CD4-positive, CD25-positive, alpha-beta regulatory T cell (primary cell): ENCODE measurements at regions not wholly inside any gene's neighbourhood (a gene's known extent, or its start where the extent isn't known, plus 50 kb on each side); places are given as distances from the start of the nearest gene placed in this dataset.

Experiments used
- ATAC-seq, 2 donors: fragments of 150-1000 bp; cut with Tn5 transposase; one replicate each; pipeline ENCODE4 v1.10.0; 2021; ENCODE audit warnings: low read depth in 2 of 2, moderate number of reproducible peaks in 2 of 2, moderate library complexity in 1 of 2
- DNase-seq, 3 donors: peaks; one replicate each; pipeline versions ENCODE4 v3.0.0 to v3.0.0-alpha.2; 2012 to 2022; ENCODE audit warnings: mixed read lengths in 1 of 3
- H3K27ac ChIP-seq: one replicate; pipeline ENCODE4 v1.7.0; 2013; ENCODE audit warnings: mild to moderate bottlenecking, low read length; ENCODE audit not compliant: insufficient read depth, poor library complexity, severe bottlenecking
- H3K27me3 ChIP-seq: one replicate; pipeline ENCODE4 v1.7.0; 2013; ENCODE audit warnings: low read length; ENCODE audit not compliant: control insufficient read depth, insufficient read depth
- H3K36me3 ChIP-seq: one replicate; pipeline ENCODE4 v1.7.0; 2013; ENCODE audit warnings: mild to moderate bottlenecking, low read length, moderate library complexity; ENCODE audit not compliant: control insufficient read depth, insufficient read depth
- H3K4me1 ChIP-seq: 2 replicates; pipeline ENCODE4 v1.7.0; 2013; ENCODE audit warnings: mild to moderate bottlenecking, low read length; ENCODE audit not compliant: insufficient read depth, control insufficient read depth, poor library complexity, severe bottlenecking
- H3K4me3 ChIP-seq: one replicate; pipeline ENCODE4 v1.7.0; 2013; ENCODE audit warnings: low read depth, mild to moderate bottlenecking, low read length, moderate library complexity
- H3K9me3 ChIP-seq, 2 experiments: 1 replicate in 1 of 2; 2 replicates in 1 of 2; pipeline ENCODE4 v1.7.0; 2013; ENCODE audit warnings: low read length in 2 of 2, mild to moderate bottlenecking in 1 of 2, moderate library complexity in 1 of 2; ENCODE audit not compliant: control insufficient read depth in 2 of 2
- H3K27ac Mint-ChIP-seq, 3 donors: one replicate each; pipeline ENCODE4 v1.8.0; 2020 to 2022; ENCODE audit warnings: mild to moderate bottlenecking in 3 of 3, mixed read lengths in 3 of 3, moderate library complexity in 2 of 3
- H3K27me3 Mint-ChIP-seq: one replicate; pipeline ENCODE4 v1.8.0; 2022; ENCODE audit warnings: mild to moderate bottlenecking, mixed read lengths
- H3K36me3 Mint-ChIP-seq: one replicate; pipeline ENCODE4 v1.8.0; 2020; ENCODE audit warnings: mixed read lengths
- H3K4me1 Mint-ChIP-seq, 4 donors: one replicate each; pipeline ENCODE4 v1.8.0; 2020 to 2022; ENCODE audit warnings: mixed read lengths in 4 of 4, mild to moderate bottlenecking in 1 of 4
- H3K4me3 Mint-ChIP-seq, 4 donors: one replicate each; pipeline ENCODE4 v1.8.0; 2020 to 2022; ENCODE audit warnings: mild to moderate bottlenecking in 4 of 4, mixed read lengths in 4 of 4, moderate library complexity in 3 of 4
- H3K9me3 Mint-ChIP-seq, 7 donors: one replicate each; pipeline ENCODE4 v1.8.0; 2020 to 2022; ENCODE audit warnings: mixed read lengths in 7 of 7, mild to moderate bottlenecking in 3 of 7, moderate library complexity in 2 of 7

- Mint-ChIP-seq H3K9me3 (peaks cover 0 to 5% (median 2%) of the 10 kb centered on the region in 7 donors), H3K36me3 (no peaks in the 10 kb centered on the region), H3K27ac (no peak overlapping the region), H3K27me3 (no peaks in the 10 kb centered on the region), H3K4me1 (no peaks in the 10 kb centered on the region), H3K4me3 (no peak overlapping the region)
- Histone ChIP-seq H3K9me3 (no peaks in the 10 kb centered on the region), H3K36me3 (no peaks in the 10 kb centered on the region), H3K4me3 (no peak overlapping the region), H3K4me1 (no peaks in the 10 kb centered on the region), H3K27ac (no peak overlapping the region), H3K27me3 (no peaks in the 10 kb centered on the region)
- no peak for ATAC-seq
- no peak for DNase-seq
These were observed 913.5 kb upstream of the LRRN3 start for GRCh38 chr7:110177463-110177862.

GRCh38 chr7:110179037-110179436, 911.9 kb upstream of the LRRN3 start:
- ATAC-seq, result no peak
- no peaks in the 10 kb centered on the region for H3K4me1 ChIP-seq
- H3K27ac ChIP-seq, result no peak overlapping the region
- no peak for DNase-seq
- Mint-ChIP-seq H3K9me3 (peaks cover 0 to 4% (median under 1%) of the 10 kb centered on the region in 7 donors), H3K27ac (no peak overlapping the region), H3K27me3 (no peaks in the 10 kb centered on the region), H3K4me3 (no peak overlapping the region), H3K36me3 (no peaks in the 10 kb centered on the region), H3K4me1 (no peaks in the 10 kb centered on the region)
- H3K9me3 ChIP-seq, result no peaks in the 10 kb centered on the region
- H3K36me3 ChIP-seq, result no peaks in the 10 kb centered on the region
- H3K27me3 ChIP-seq, result no peaks in the 10 kb centered on the region
- no peak overlapping the region for H3K4me3 ChIP-seq

DNA sequence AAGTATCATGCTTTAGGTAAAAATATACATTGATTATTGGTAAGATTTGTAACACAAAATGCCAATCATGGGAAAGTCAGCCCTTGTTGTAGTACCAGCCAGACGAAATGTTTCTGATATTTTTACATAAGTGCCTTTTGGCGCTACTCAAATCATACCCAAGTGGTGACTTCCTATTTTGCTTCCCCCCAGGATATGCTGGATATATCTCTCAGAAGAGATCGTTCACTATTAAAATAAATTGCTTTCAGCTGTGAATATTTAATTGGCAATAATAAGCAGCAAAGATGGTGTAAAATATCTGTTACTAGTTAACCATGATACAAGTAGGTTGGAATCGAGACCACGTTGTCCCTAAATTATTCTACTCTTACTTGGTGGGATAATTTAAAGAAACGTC, 909.2 kb upstream of the LRRN3 start:
- no peaks in the 10 kb centered on the region for H3K27me3 ChIP-seq
- ATAC-seq (no peak), DNase-seq (no peak)
- Mint-ChIP-seq H3K4me3 (no peak overlapping the region), H3K9me3 (peaks cover 0 to 6% (median 1%) of the 10 kb centered on the region in 7 donors), H3K36me3 (no peaks in the 10 kb centered on the region), H3K27ac (no peak overlapping the region), H3K4me1 (no peaks in the 10 kb centered on the region), H3K27me3 (no peaks in the 10 kb centered on the region)
- H3K4me1 ChIP-seq, result no peaks in the 10 kb centered on the region
- no peak overlapping the region for H3K4me3 ChIP-seq
- H3K9me3 ChIP-seq, result no peaks in the 10 kb centered on the region
- no peak overlapping the region for H3K27ac ChIP-seq
- H3K36me3 ChIP-seq, result no peaks in the 10 kb centered on the region

DNA sequence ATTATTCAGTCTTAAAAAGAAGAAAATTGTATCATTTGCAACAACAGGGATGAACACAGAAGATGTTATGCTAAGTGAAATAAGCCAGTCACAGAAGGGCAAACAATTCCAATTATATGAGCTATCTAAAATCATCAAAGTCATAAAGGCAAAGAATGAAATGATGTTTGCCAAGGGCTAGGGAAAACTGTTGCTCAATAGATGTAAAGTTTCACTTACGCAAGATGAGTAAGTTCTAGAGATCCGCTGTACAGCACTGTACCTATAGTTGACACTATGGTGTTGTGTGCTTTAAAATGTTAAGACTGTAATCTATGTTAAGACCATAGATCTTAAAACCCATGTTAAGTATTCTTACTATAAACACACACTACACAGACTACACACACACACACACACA, 904.6 kb upstream of the LRRN3 start:
- H3K27me3 ChIP-seq, result no peaks in the 10 kb centered on the region

DNA sequence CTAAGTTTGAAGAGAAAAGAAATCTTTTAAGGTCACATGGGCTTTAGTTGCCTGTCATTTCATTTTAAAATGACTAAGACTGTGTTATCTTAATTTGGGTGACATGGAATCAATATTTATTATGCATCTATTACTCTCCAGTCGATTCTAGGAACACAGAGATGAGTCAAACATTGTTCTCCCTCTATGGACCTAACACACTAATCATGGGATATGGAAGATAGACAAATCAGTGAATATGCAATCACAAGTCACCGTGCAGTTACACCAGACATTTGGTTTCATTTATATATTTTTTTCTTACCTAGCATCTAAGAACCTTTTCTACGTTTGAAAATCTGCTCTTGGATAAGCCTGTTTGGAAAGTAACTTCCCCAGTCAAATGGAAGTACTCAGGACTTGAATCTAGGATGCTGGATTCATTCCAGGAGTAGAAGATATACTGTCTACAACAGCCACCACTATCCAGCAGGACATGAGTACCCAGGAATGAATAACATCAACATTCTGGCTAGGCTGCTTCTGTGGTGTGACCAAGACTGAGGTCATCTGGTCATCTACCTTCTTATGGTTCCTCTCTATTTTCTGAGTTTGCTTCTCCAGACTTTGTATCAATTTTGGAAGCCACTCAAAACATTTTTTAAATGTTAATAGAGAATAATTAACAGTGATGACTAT, 902.9 kb upstream of the LRRN3 start:
- Histone ChIP-seq H3K36me3 (no peaks in the 10 kb centered on the region), H3K4me1 (no peaks in the 10 kb centered on the region), H3K27ac (no peak overlapping the region), H3K9me3 (no peaks in the 10 kb centered on the region), H3K4me3 (no peak overlapping the region), H3K27me3 (no peaks in the 10 kb centered on the region)
- no peak for ATAC-seq
- H3K4me1 Mint-ChIP-seq, result no peaks in the 10 kb centered on the region
- no peaks in the 10 kb centered on the region for H3K36me3 Mint-ChIP-seq
- no peak for DNase-seq
- H3K4me3 Mint-ChIP-seq, result no peak overlapping the region
- peaks cover 0 to 11% (median 3%) of the 10 kb centered on the region in 7 donors for H3K9me3 Mint-ChIP-seq
- H3K27ac Mint-ChIP-seq, result no peak overlapping the region
- no peaks in the 10 kb centered on the region for H3K27me3 Mint-ChIP-seq

More for the DNA sequence above, 904.6 kb upstream of the LRRN3 start:
- Mint-ChIP-seq H3K4me3 (no peak overlapping the region), H3K27me3 (no peaks in the 10 kb centered on the region), H3K27ac (no peak overlapping the region), H3K9me3 (peaks cover 0 to 8% (median 3%) of the 10 kb centered on the region in 7 donors), H3K4me1 (no peaks in the 10 kb centered on the region), H3K36me3 (no peaks in the 10 kb centered on the region)
- Histone ChIP-seq H3K4me1 (no peaks in the 10 kb centered on the region), H3K9me3 (no peaks in the 10 kb centered on the region), H3K36me3 (no peaks in the 10 kb centered on the region), H3K4me3 (no peak overlapping the region), H3K27ac (no peak overlapping the region)
- DNase-seq (no peak), ATAC-seq (no peak)

- Mint-ChIP-seq H3K36me3 (no peaks in the 10 kb centered on the region), H3K4me3 (no peak overlapping the region)
- H3K27me3 ChIP-seq, result no peaks in the 10 kb centered on the region
These were observed 886.4 kb upstream of the LRRN3 start for GRCh38 chr7:110204527-110204926.

GRCh38 chr7:110205899-110206298, 885.0 kb upstream of the LRRN3 start:
- H3K36me3 Mint-ChIP-seq, result no peaks in the 10 kb centered on the region
- H3K27me3 Mint-ChIP-seq, result no peaks in the 10 kb centered on the region
- Histone ChIP-seq H3K4me3 (no peak overlapping the region), H3K4me1 (no peaks in the 10 kb centered on the region), H3K36me3 (no peaks in the 10 kb centered on the region), H3K27ac (no peak overlapping the region), H3K9me3 (no peaks in the 10 kb centered on the region), H3K27me3 (no peaks in the 10 kb centered on the region)
- H3K4me3 Mint-ChIP-seq, result no peak overlapping the region
- no peaks in the 10 kb centered on the region for H3K4me1 Mint-ChIP-seq
- peaks cover 0 to 7% (median 3%) of the 10 kb centered on the region in 7 donors for H3K9me3 Mint-ChIP-seq
- ATAC-seq (no peak), DNase-seq (no peak)
- H3K27ac Mint-ChIP-seq, result no peak overlapping the region

More at GRCh38 chr7:110204527-110204926, 886.4 kb upstream of the LRRN3 start:
- Histone ChIP-seq H3K36me3 (no peaks in the 10 kb centered on the region), H3K27ac (no peak overlapping the region), H3K4me3 (no peak overlapping the region), H3K9me3 (no peaks in the 10 kb centered on the region), H3K4me1 (no peaks in the 10 kb centered on the region)
- Mint-ChIP-seq H3K9me3 (peaks cover 0 to 10% (median 3%) of the 10 kb centered on the region in 7 donors), H3K27ac (no peak overlapping the region), H3K27me3 (no peaks in the 10 kb centered on the region), H3K4me1 (no peaks in the 10 kb centered on the region)
- ATAC-seq, result no peak
- DNase-seq, result no peak

GRCh38 chr7:110209884-110210283, 881.0 kb upstream of the LRRN3 start:
- H3K36me3 Mint-ChIP-seq, result no peaks in the 10 kb centered on the region
- Histone ChIP-seq H3K9me3 (no peaks in the 10 kb centered on the region), H3K36me3 (no peaks in the 10 kb centered on the region), H3K4me3 (no peak overlapping the region), H3K4me1 (no peaks in the 10 kb centered on the region), H3K27ac (no peak overlapping the region), H3K27me3 (no peaks in the 10 kb centered on the region)
- DNase-seq (no peak), ATAC-seq (no peak)
- H3K27me3 Mint-ChIP-seq, result no peaks in the 10 kb centered on the region
- H3K4me1 Mint-ChIP-seq, result no peaks in the 10 kb centered on the region
- H3K27ac Mint-ChIP-seq, result no peak overlapping the region
- H3K4me3 Mint-ChIP-seq, result no peak overlapping the region
- peaks cover 0 to 15% (median 3%) of the 10 kb centered on the region in 7 donors for H3K9me3 Mint-ChIP-seq
